Vagina (tissue), 2 donors: ENCODE measurements at regions not wholly inside any gene's neighbourhood (a gene's known extent, or its start where the extent isn't known, plus 50 kb on each side); places are given as distances from the start of the nearest gene placed in this dataset.

Source experiments
- CTCF ChIP-seq, 3 experiments: fragments of 450-650 bp in 2 of 3; fragments of 200-600 bp in 1 of 3; sonication (generic) in 1 of 3; IDR thresholded peaks; one replicate each; pipeline ENCODE4 v1.5.1; 2017 to 2019; ENCODE audit warnings: antibody characterized with exemption in 3 of 3, mild to moderate bottlenecking in 2 of 3, moderate library complexity in 2 of 3
- POLR2A ChIP-seq, 2 donors: fragments of 450-650 bp; IDR thresholded peaks; one replicate each; pipeline ENCODE4 v1.6.1; 2017; ENCODE audit warnings: antibody characterized with exemption in 2 of 2, mild to moderate bottlenecking in 2 of 2, moderate library complexity in 2 of 2
- POLR2AphosphoS5 ChIP-seq, 2 donors: sonication (generic); formaldehyde crosslinking; IDR thresholded peaks; one replicate each; pipeline ENCODE4 v1.9.0; 2017; ENCODE audit warnings: antibody characterized with exemption in 2 of 2, mild to moderate bottlenecking in 2 of 2, low read depth in 1 of 2; ENCODE audit not compliant: insufficient read depth in 1 of 2

- no peak for TF ChIP-seq CTCF (IDR thresholded peaks at IDR 0.05)
- TF ChIP-seq POLR2AphosphoS5 (IDR thresholded peaks at IDR 0.05; ENCODE audit: insufficient read depth in 1 of 2, low read depth in 1 of 2) = no peak
- no peak for TF ChIP-seq POLR2A (IDR thresholded peaks at IDR 0.05)
These were observed 150.7 kb upstream of the CPM start for GRCh38 chr12:69083689-69084088.
